ENCODE measurements at regions not wholly inside any gene's neighbourhood (a gene's known extent, or its start where the extent isn't known, plus 50 kb on each side); places are given as distances from the start of the nearest gene placed in this dataset.

- TF ChIP-seq EZH2 (IDR thresholded peaks at IDR 0.05; ENCODE audit: low read length) (no peak), CTCF (optimal IDR thresholded peaks at IDR 0.05 in 1 of 3, IDR thresholded peaks at IDR 0.05 in 1 of 3, conservative IDR thresholded peaks at IDR 0.05 in 1 of 3; ENCODE audit: extremely low read depth in 1 of 3, insufficient read depth in 2 of 3, low read length in 3 of 3) (no peak)
These were observed 366.1 kb downstream of the DMRT2 start for GRCh38 chr9:1416261-1416660.

GRCh38 chr9:1421436-1421835 is 371.3 kb downstream of the DMRT2 start:
- H3K4me2 ChIP-seq (ENCODE audit: control insufficient read depth, extremely low read depth, insufficient read depth, low read depth, low read length) = no peak overlapping the region
- H3K4me1 ChIP-seq (ENCODE audit: control insufficient read depth, extremely low read depth, insufficient read depth, low read length) = no peaks in the 10 kb centered on the region
- no peaks in the 10 kb centered on the region for H3K79me2 ChIP-seq (ENCODE audit: control insufficient read depth, insufficient read depth, low read length)
- no peaks in the 10 kb centered on the region for H4K20me1 ChIP-seq (ENCODE audit: control insufficient read depth, extremely low read depth, insufficient read depth, low read length)
- no peak overlapping the region for H3K27ac ChIP-seq (ENCODE audit: control insufficient read depth, insufficient read depth, low read length)
- dilution Hi-C loops (cut with MboI; ENCODE audit: extremely low pct_ligation_motif_present, low sequenced_read_pairs) = no loop called here
- H3K9ac ChIP-seq (ENCODE audit: control insufficient read depth, extremely low read depth, insufficient read depth, low read length) = no peak overlapping the region
- no peaks in the 10 kb centered on the region for H3K36me3 ChIP-seq (ENCODE audit: control insufficient read depth in 2 of 2, extremely low read depth in 1 of 2, insufficient read depth in 2 of 2, low read length in 2 of 2)
- H3K4me3 ChIP-seq (ENCODE audit: control insufficient read depth in 2 of 3, extremely low read depth in 1 of 3, insufficient read depth in 2 of 3, low read depth in 1 of 3, low read length in 3 of 3) = no peak overlapping the region
- DNase-seq (ENCODE audit: low read depth, low spot score) (no peak), FAIRE-seq (no peak)
- TF ChIP-seq CTCF (optimal IDR thresholded peaks at IDR 0.05 in 1 of 3, IDR thresholded peaks at IDR 0.05 in 1 of 3, conservative IDR thresholded peaks at IDR 0.05 in 1 of 3; ENCODE audit: extremely low read depth in 1 of 3, insufficient read depth in 2 of 3, low read length in 3 of 3) (no peak), EZH2 (IDR thresholded peaks at IDR 0.05; ENCODE audit: low read length) (no peak)
- H3K9me1 ChIP-seq (ENCODE audit: control insufficient read depth, extremely low read depth, insufficient read depth, low read length) = no peaks in the 10 kb centered on the region
- no peaks in the 10 kb centered on the region for H3K9me3 ChIP-seq (ENCODE audit: control insufficient read depth, low read depth, low read length)
- no peaks in the 10 kb centered on the region for H3K27me3 ChIP-seq (ENCODE audit: control insufficient read depth, extremely low read depth, insufficient read depth, low read length)
- no peak overlapping the region for H2AFZ ChIP-seq (ENCODE audit: control insufficient read depth, low read length)

More at GRCh38 chr9:1416261-1416660, 366.1 kb downstream of the DMRT2 start:
- Histone ChIP-seq H2AFZ (ENCODE audit: control insufficient read depth, low read length) (no peak overlapping the region), H3K9me3 (ENCODE audit: control insufficient read depth, low read depth, low read length) (no peaks in the 10 kb centered on the region), H4K20me1 (ENCODE audit: control insufficient read depth, extremely low read depth, insufficient read depth, low read length) (no peaks in the 10 kb centered on the region), H3K4me3 (ENCODE audit: control insufficient read depth in 2 of 3, extremely low read depth in 1 of 3, insufficient read depth in 2 of 3, low read depth in 1 of 3, low read length in 3 of 3) (no peak overlapping the region), H3K4me1 (ENCODE audit: control insufficient read depth, extremely low read depth, insufficient read depth, low read length) (no peaks in the 10 kb centered on the region), H3K9ac (ENCODE audit: control insufficient read depth, extremely low read depth, insufficient read depth, low read length) (no peak overlapping the region), H3K27ac (ENCODE audit: control insufficient read depth, insufficient read depth, low read length) (no peak overlapping the region), H3K27me3 (ENCODE audit: control insufficient read depth, extremely low read depth, insufficient read depth, low read length) (no peaks in the 10 kb centered on the region), H3K9me1 (ENCODE audit: control insufficient read depth, extremely low read depth, insufficient read depth, low read length) (no peaks in the 10 kb centered on the region), H3K79me2 (ENCODE audit: control insufficient read depth, insufficient read depth, low read length) (no peaks in the 10 kb centered on the region), H3K4me2 (ENCODE audit: control insufficient read depth, extremely low read depth, insufficient read depth, low read depth, low read length) (no peak overlapping the region), H3K36me3 (ENCODE audit: control insufficient read depth in 2 of 2, extremely low read depth in 1 of 2, insufficient read depth in 2 of 2, low read length in 2 of 2) (no peaks in the 10 kb centered on the region)
- DNase-seq (ENCODE audit: low read depth, low spot score) (no peak), FAIRE-seq (no peak)
- dilution Hi-C loops (cut with MboI; ENCODE audit: extremely low pct_ligation_motif_present, low sequenced_read_pairs) = no loop called here
